CD4-positive, alpha-beta T cell treated with Interleukin-6 for 4 hours (primary cell): ENCODE measurements at regions not wholly inside any gene's neighbourhood (a gene's known extent, or its start where the extent isn't known, plus 50 kb on each side); places are given as distances from the start of the nearest gene placed in this dataset.

Experiments used
- DNase-seq: peaks from one replicate; pipeline ENCODE4 v3.0.0-alpha.2; 2020; ENCODE audit warnings: mixed read lengths

- DNase-seq = no peak
These were observed 50.4 kb upstream of the SEPTIN5 start for GRCh38 chr22:19663821-19664355.

- no peak for DNase-seq
These were observed 49.9 kb upstream of the SEPTIN5 start for GRCh38 chr22:19664406-19664805.
